Activated T-cell treated with anti-CD3 and anti-CD28 coated beads, Interleukin-2, amount 50 U/mL, for 4 hours (primary cell): ENCODE measurements at regions not wholly inside any gene's neighbourhood (a gene's known extent, or its start where the extent isn't known, plus 50 kb on each side); places are given as distances from the start of the nearest gene placed in this dataset.
"Not testable (repeated sequence)": the region's sequence is repeated elsewhere in the genome, so short reads cannot be mapped to it uniquely, and the experiment has no call there.

Experiments
- ATAC-seq, 2 donors: fragments of 200-7000 bp; cut with Tn5 transposase; one replicate each; pipeline ENCODE4 v1.10.0; 2021
- DNase-seq: peaks from one replicate; pipeline ENCODE4 v3.0.0-alpha.2; 2020
- H3K27me3 Mint-ChIP-seq: one replicate; pipeline ENCODE4 v1.8.0; 2021; ENCODE audit warnings: low read depth, mixed read lengths
- H3K36me3 Mint-ChIP-seq: one replicate; pipeline ENCODE4 v1.8.0; 2022; ENCODE audit warnings: mixed read lengths; ENCODE audit not compliant: insufficient read depth
- H3K4me1 Mint-ChIP-seq: one replicate; pipeline ENCODE4 v1.8.0; 2021; ENCODE audit warnings: low read depth, mixed read lengths
- H3K4me3 Mint-ChIP-seq: one replicate; pipeline ENCODE4 v1.8.0; 2021; ENCODE audit warnings: mild to moderate bottlenecking, moderate library complexity, mixed read lengths
- H3K9me3 Mint-ChIP-seq: one replicate; pipeline ENCODE4 v1.8.0; 2021; ENCODE audit warnings: mixed read lengths

GRCh38 chr9:79439221-79439620 is 132.5 kb upstream of the TLE4 start:
- not testable (repeated sequence) for H3K9me3 Mint-ChIP-seq, H3K4me1 Mint-ChIP-seq, H3K36me3 Mint-ChIP-seq, DNase-seq, ATAC-seq
- Mint-ChIP-seq H3K27me3 (peaks cover 14% of the 10 kb centered on the region), H3K4me3 (peak overlapping the region; percentile 37)

DNA sequence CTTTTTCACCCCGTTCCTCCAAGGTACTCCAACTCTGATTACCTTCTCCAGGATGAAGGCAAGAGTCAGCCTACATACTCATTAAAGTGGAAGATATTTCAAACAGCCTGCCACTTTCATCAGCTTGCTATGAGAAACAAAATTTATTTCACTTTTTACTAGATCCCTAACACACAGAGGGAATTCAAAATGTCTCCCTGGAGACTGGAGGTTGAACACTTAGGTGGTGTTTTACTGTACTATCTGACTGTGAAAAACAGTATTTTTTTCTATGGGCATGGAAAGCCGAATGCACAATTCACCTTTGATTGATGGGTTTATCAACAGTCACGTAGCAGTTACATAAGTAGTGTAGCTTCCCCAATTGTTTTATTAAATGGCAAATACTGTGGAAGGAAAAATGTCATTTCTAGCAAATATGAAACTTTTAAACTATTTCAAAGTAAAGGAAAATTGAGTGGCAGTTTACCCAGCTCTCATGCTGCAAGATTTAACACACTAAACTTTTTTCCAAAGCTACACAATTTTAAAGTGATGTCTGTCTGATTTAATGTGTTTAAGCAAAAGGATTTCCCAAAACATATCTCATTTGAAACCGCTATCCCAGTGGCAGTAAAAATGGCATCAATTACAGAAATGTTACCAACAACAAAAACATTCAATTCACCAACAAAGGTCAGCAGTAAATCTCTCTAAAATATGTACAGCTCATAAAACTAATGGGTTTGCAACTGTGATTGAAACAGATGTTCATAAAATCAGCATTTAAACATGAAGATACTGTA is 125.0 kb upstream of the TLE4 start:
- no peaks in the 10 kb centered on the region for H3K36me3 Mint-ChIP-seq
- H3K9me3 Mint-ChIP-seq = no peaks in the 10 kb centered on the region
- H3K4me3 Mint-ChIP-seq = no peak overlapping the region
- H3K4me1 Mint-ChIP-seq = no peaks in the 10 kb centered on the region
- ATAC-seq (no peak), DNase-seq (no peak)
- H3K27me3 Mint-ChIP-seq = no peaks in the 10 kb centered on the region

- peaks cover 1% of the 10 kb centered on the region for H3K9me3 Mint-ChIP-seq
These were observed 124.5 kb upstream of the TLE4 start for GRCh38 chr9:79447308-79447605.

GRCh38 chr9:79447762-79448161 is 124.0 kb upstream of the TLE4 start:
- ATAC-seq (no peak), DNase-seq (no peak)
- Mint-ChIP-seq H3K4me1 (no peaks in the 10 kb centered on the region), H3K27me3 (no peaks in the 10 kb centered on the region), H3K36me3 (no peaks in the 10 kb centered on the region), H3K9me3 (peaks cover 4% of the 10 kb centered on the region), H3K4me3 (no peak overlapping the region)

More at GRCh38 chr9:79447308-79447605, 124.5 kb upstream of the TLE4 start:
- Mint-ChIP-seq H3K27me3 (no peaks in the 10 kb centered on the region), H3K4me3 (no peak overlapping the region), H3K36me3 (no peaks in the 10 kb centered on the region), H3K4me1 (no peaks in the 10 kb centered on the region)
- ATAC-seq = no peak
- no peak for DNase-seq

- ATAC-seq = no peak
- H3K4me3 Mint-ChIP-seq = no peak overlapping the region
- peaks cover 12% of the 10 kb centered on the region for H3K9me3 Mint-ChIP-seq
- no peaks in the 10 kb centered on the region for H3K36me3 Mint-ChIP-seq
- no peak for DNase-seq
- H3K4me1 Mint-ChIP-seq = no peaks in the 10 kb centered on the region
- peaks cover 5% of the 10 kb centered on the region for H3K27me3 Mint-ChIP-seq
These were observed 119.5 kb upstream of the TLE4 start for GRCh38 chr9:79452265-79452664.

DNA sequence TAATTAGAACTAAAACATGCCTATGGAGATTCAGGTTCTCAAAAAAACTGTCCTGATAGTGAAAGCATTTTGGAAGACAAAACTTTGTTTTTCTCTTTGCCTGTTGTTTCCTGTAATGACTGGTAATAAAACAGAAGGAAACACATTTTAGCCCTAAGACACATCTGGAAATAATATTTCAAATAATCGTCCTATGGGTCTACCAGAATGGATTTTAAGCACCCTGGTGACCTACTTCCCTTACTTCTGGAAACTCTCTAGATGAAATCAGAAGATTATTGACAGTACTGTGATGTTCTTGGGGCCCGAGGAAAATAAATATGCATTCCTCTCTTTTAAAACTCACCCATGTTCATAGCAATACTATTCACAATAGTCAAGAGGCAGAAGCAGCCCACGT is 110.1 kb upstream of the TLE4 start:
- no peaks in the 10 kb centered on the region for H3K9me3 Mint-ChIP-seq
- H3K27me3 Mint-ChIP-seq = peaks cover 2% of the 10 kb centered on the region
- DNase-seq = no peak
- H3K4me1 Mint-ChIP-seq = no peaks in the 10 kb centered on the region
- no peak overlapping the region for H3K4me3 Mint-ChIP-seq
- no peaks in the 10 kb centered on the region for H3K36me3 Mint-ChIP-seq
- ATAC-seq = no peak

DNA sequence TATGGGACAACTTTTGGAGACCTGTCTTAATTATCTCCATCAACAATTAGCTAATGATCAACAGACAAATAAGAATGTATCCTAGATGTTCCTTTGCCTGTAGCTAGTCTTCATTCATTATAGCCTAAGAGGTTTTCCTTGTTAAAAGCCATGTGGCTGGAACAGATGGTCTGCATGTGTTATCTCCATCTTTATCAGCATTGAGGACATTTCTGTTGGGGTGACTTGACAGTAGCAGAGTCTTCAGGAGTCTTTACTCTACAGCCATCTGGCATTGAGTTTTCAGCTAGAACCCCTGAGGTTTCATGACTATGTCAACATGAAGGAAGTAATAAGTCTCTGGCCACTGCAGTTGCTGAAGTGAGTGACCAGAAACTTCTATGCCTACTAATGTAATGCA is 106.6 kb upstream of the TLE4 start:
- Mint-ChIP-seq H3K27me3 (no peaks in the 10 kb centered on the region), H3K36me3 (no peaks in the 10 kb centered on the region), H3K4me3 (no peak overlapping the region), H3K9me3 (no peaks in the 10 kb centered on the region), H3K4me1 (peaks cover 2% of the 10 kb centered on the region)
- ATAC-seq (no peak), DNase-seq (no peak)

DNA sequence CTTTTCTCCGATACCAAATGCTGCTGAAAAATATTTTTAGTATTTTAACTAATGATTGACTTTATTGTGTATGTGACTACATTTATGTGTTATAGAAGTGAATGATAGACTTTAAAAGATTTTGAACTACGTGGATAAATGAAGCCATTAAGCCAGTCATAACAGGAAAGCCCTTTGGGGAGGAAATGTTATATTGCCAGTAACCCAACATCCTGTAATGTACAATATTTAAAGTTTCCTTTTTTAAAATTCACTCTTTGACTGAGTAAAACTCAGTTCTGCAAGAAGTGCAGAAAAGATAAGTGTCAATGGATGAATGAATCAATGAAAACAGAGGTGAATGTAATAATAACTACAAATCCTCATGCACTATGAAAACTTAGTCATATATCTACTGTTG is 102.6 kb upstream of the TLE4 start:
- Mint-ChIP-seq H3K36me3 (no peaks in the 10 kb centered on the region), H3K27me3 (no peaks in the 10 kb centered on the region), H3K4me1 (peaks cover 2% of the 10 kb centered on the region), H3K4me3 (no peak overlapping the region), H3K9me3 (no peaks in the 10 kb centered on the region)
- DNase-seq (no peak), ATAC-seq (no peak)

- no peak for DNase-seq
- Mint-ChIP-seq H3K4me3 (no peak overlapping the region), H3K9me3 (no peaks in the 10 kb centered on the region), H3K27me3 (no peaks in the 10 kb centered on the region), H3K36me3 (no peaks in the 10 kb centered on the region), H3K4me1 (peaks cover 2% of the 10 kb centered on the region)
- no peak for ATAC-seq
These were observed 100.8 kb upstream of the TLE4 start for GRCh38 chr9:79470954-79471353.

- H3K4me3 Mint-ChIP-seq = no peak overlapping the region
- H3K9me3 Mint-ChIP-seq = no peaks in the 10 kb centered on the region
- ATAC-seq (no peak), DNase-seq (peak; percentile 23)
- H3K27me3 Mint-ChIP-seq = no peaks in the 10 kb centered on the region
- peaks cover 2% of the 10 kb centered on the region for H3K4me1 Mint-ChIP-seq
- no peaks in the 10 kb centered on the region for H3K36me3 Mint-ChIP-seq
These were observed 99.9 kb upstream of the TLE4 start for GRCh38 chr9:79471580-79472543.

DNA sequence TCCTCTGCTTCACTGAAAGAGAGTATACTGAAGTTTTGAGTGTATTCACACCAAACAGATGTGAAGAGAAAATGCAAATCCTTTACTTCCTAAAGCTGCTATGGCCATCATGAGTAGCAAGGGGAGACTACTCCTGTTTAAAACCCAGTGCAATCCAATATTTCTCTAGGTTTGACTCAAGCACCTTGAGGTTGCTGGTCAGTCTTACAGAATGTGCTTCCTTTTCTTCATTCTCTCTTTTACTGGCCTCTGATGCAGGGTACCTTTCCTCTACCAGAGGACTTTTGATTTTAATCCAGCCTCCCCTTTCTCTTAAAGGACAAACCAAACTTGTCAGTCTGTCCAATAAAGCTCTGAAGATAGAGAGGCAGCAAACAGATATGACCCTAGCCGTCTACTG is 98.1 kb upstream of the TLE4 start:
- Mint-ChIP-seq H3K9me3 (no peaks in the 10 kb centered on the region), H3K36me3 (no peaks in the 10 kb centered on the region), H3K4me3 (no peak overlapping the region), H3K27me3 (no peaks in the 10 kb centered on the region), H3K4me1 (peaks cover 6% of the 10 kb centered on the region)
- ATAC-seq (no peak), DNase-seq (no peak)

DNA sequence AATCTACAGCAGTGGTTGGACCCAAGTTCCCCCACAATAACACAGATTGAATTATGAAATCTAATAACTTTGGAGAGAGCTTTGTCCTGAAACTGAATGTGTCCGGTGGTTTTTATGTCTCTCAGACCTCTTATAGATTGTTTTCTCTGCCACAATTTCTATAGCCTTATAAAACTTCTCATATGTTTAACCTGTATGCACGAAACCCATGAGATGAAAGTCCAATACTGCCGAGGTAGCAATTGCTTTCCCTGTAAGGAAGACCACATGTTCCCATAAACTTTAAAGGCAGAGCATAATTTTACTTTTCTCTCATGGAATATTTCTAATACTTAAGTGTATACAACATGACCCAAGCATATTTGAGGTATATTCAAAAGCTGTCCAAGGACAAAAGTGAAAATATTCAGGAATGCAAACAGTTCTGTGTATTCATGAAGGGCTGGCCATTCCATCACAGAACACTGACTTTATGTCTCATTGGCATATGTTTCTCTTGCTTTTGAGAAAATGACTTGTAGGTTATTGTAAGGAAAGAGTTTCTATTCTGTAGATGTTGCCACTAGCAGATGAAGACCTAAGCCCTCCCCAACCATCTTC is 94.4 kb upstream of the TLE4 start:
- H3K27me3 Mint-ChIP-seq = no peaks in the 10 kb centered on the region
- no peak for ATAC-seq
- no peaks in the 10 kb centered on the region for H3K9me3 Mint-ChIP-seq
- no peak overlapping the region for H3K4me3 Mint-ChIP-seq
- no peaks in the 10 kb centered on the region for H3K36me3 Mint-ChIP-seq
- no peak for DNase-seq
- H3K4me1 Mint-ChIP-seq = peaks cover 4% of the 10 kb centered on the region

- H3K27me3 Mint-ChIP-seq = no peaks in the 10 kb centered on the region
- no peaks in the 10 kb centered on the region for H3K9me3 Mint-ChIP-seq
- H3K4me3 Mint-ChIP-seq = no peak overlapping the region
- H3K36me3 Mint-ChIP-seq = no peaks in the 10 kb centered on the region
- ATAC-seq (peak; percentile 75 to 92), DNase-seq (peak; percentile 10)
- H3K4me1 Mint-ChIP-seq = peaks cover 4% of the 10 kb centered on the region
These were observed 93.6 kb upstream of the TLE4 start for GRCh38 chr9:79477955-79478771.

GRCh38 chr9:79480639-79481038 is 91.1 kb upstream of the TLE4 start:
- Mint-ChIP-seq H3K9me3 (no peaks in the 10 kb centered on the region), H3K36me3 (no peaks in the 10 kb centered on the region)
- no peak for DNase-seq

More at GRCh38 chr9:79480639-79481038, 91.1 kb upstream of the TLE4 start:
- H3K27me3 Mint-ChIP-seq = no peaks in the 10 kb centered on the region
- ATAC-seq = no peak
- H3K4me3 Mint-ChIP-seq = no peak overlapping the region
- H3K4me1 Mint-ChIP-seq = peaks cover 4% of the 10 kb centered on the region
